DOHH2 (cell line): ENCODE measurements at regions not wholly inside any gene's neighbourhood (a gene's known extent, or its start where the extent isn't known, plus 50 kb on each side); places are given as distances from the start of the nearest gene placed in this dataset.

Source experiments
- H3F3A ChIP-seq: fragments of 200-600 bp; sonication (generic), shearing (Covaris generic); 2 replicates; pipeline ENCODE4 v1.6.0; 2016; ENCODE audit warnings: antibody characterized with exemption, mild to moderate bottlenecking; ENCODE audit not compliant: control insufficient read depth, insufficient read depth
- H3K27ac ChIP-seq: fragments of 200-600 bp; sonication (generic); 2 replicates; pipeline ENCODE4 v1.5.1; 2014; ENCODE audit warnings: low read depth, mild to moderate bottlenecking, low read length, moderate library complexity
- H3K27me3 ChIP-seq: fragments of 200-600 bp; sonication (generic); 2 replicates; pipeline ENCODE4 v1.6.1; 2014; ENCODE audit warnings: mild to moderate bottlenecking, low read length, mixed read lengths; ENCODE audit not compliant: control insufficient read depth
- H3K36me3 ChIP-seq: fragments of 200-600 bp; sonication (generic); 2 replicates; pipeline ENCODE4 v1.6.1; 2014; ENCODE audit warnings: mild to moderate bottlenecking, low read length, moderate library complexity, mixed read lengths; ENCODE audit not compliant: control insufficient read depth
- H3K4me1 ChIP-seq: fragments of 200-600 bp; sonication (generic); 2 replicates; pipeline ENCODE4 v1.6.1; 2014; ENCODE audit warnings: mild to moderate bottlenecking, low read length, mixed read lengths; ENCODE audit not compliant: control insufficient read depth
- H3K4me2 ChIP-seq: fragments of 200-600 bp; sonication (generic); 2 replicates; pipeline ENCODE4 v1.6.0; 2014; ENCODE audit warnings: mild to moderate bottlenecking, low read length, moderate library complexity
- H3K4me3 ChIP-seq: fragments of 200-600 bp; sonication (generic); 2 replicates; pipeline ENCODE4 v1.5.1; 2014; ENCODE audit warnings: mild to moderate bottlenecking, low read length, mixed read lengths
- H3K79me2 ChIP-seq: fragments of 200-600 bp; sonication (generic); 2 replicates; pipeline ENCODE4 v1.6.1; 2014; ENCODE audit warnings: mild to moderate bottlenecking, low read length, mixed read lengths; ENCODE audit not compliant: control insufficient read depth
- H3K9me2 ChIP-seq: fragments of 200-600 bp; sonication (generic); replicated peaks from 2 replicates; pipeline ENCODE4 v1.6.1; 2014; ENCODE audit warnings: mild to moderate bottlenecking, low read length, mixed read lengths; ENCODE audit not compliant: control insufficient read depth
- H3K9me3 ChIP-seq: fragments of 200-600 bp; sonication (generic); 2 replicates; pipeline ENCODE4 v1.6.1; 2014; ENCODE audit warnings: antibody characterized with exemption, low read length, mixed read lengths; ENCODE audit not compliant: control insufficient read depth, insufficient read depth
- H4K20me1 ChIP-seq: fragments of 200-600 bp; sonication (generic); 2 replicates; pipeline ENCODE4 v1.6.0; 2014; ENCODE audit warnings: low read depth, mild to moderate bottlenecking, antibody characterized with exemption, low read length, moderate library complexity; ENCODE audit not compliant: control insufficient read depth, insufficient read depth
- CTCF ChIP-seq: fragments of 200-600 bp; sonication (generic); IDR thresholded peaks from one replicate; pipeline ENCODE4 v1.5.1; 2014; ENCODE audit warnings: antibody characterized with exemption, mild to moderate bottlenecking, low read depth, low read length; ENCODE audit not compliant: poor library complexity, severe bottlenecking
- EZH2phosphoT487 ChIP-seq: fragments of 200-600 bp; sonication (generic); IDR thresholded peaks from 2 replicates; pipeline ENCODE4 v1.6.1; 2017; ENCODE audit warnings: borderline replicate concordance, mild to moderate bottlenecking, antibody characterized with exemption, low read length, moderate library complexity, mixed read lengths

DNA sequence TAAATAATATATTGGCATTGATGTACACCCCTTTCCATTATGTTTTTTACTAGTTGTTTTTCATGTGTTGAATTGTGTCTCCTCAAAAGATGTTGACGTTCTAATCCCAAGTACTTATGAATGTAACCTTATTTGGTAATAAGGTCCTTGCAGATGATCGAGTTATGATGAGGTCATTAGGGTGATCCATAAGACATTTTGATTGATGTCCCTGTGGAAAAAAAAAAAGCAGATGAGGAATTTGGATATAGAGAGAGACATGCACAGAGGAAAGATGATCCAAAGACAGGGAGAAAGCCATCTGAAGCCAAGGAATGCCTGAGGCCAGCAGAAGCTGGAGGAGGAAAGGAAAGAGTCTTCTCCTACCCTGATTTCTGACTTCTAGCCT, 632.7 kb downstream of the TLR4 start:
- no peaks in the 10 kb centered on the region for H4K20me1 ChIP-seq
- no peak overlapping the region for H3K4me3 ChIP-seq
- H3K9me3 ChIP-seq, result no peaks in the 10 kb centered on the region
- no peak for TF ChIP-seq CTCF
- no peak for TF ChIP-seq EZH2phosphoT487
- no peaks in the 10 kb centered on the region for H3F3A ChIP-seq
- no peaks in the 10 kb centered on the region for H3K4me1 ChIP-seq
- no peak overlapping the region for H3K4me2 ChIP-seq
- no peaks in the 10 kb centered on the region for H3K36me3 ChIP-seq
- H3K27ac ChIP-seq, result no peak overlapping the region
- no peaks in the 10 kb centered on the region for H3K79me2 ChIP-seq
- no peaks in the 10 kb centered on the region for H3K27me3 ChIP-seq
- no peaks in the 10 kb centered on the region for H3K9me2 ChIP-seq

DNA sequence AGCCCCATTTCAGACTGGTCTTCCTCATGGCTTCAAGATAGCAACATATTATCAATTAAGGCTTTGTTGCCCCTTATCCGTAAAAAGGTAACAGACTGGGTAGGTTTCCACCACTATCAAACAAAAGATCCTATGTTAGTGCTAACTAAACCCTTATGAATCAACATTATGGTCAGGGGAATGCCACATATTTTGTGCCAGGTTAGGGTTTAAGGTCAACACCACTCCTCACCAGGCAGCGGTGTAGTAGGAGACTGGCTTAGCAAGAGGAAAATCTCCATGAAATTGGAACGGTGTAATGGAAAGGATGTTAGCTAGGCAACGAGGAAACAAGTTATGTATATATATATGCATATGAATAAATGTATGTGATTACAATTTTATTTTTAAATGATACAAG, 655.8 kb downstream of the TLR4 start:
- Histone ChIP-seq H3K4me2 (no peak overlapping the region), H3K36me3 (no peaks in the 10 kb centered on the region), H4K20me1 (no peaks in the 10 kb centered on the region), H3K9me2 (no peaks in the 10 kb centered on the region), H3K79me2 (no peaks in the 10 kb centered on the region), H3K27me3 (no peaks in the 10 kb centered on the region), H3K4me1 (no peaks in the 10 kb centered on the region), H3F3A (no peaks in the 10 kb centered on the region), H3K27ac (no peak overlapping the region), H3K4me3 (no peak overlapping the region), H3K9me3 (peaks cover 13% of the 10 kb centered on the region; the same call in 1 of the 2 replicates)
- TF ChIP-seq EZH2phosphoT487, result no peak
- no peak for TF ChIP-seq CTCF

DNA sequence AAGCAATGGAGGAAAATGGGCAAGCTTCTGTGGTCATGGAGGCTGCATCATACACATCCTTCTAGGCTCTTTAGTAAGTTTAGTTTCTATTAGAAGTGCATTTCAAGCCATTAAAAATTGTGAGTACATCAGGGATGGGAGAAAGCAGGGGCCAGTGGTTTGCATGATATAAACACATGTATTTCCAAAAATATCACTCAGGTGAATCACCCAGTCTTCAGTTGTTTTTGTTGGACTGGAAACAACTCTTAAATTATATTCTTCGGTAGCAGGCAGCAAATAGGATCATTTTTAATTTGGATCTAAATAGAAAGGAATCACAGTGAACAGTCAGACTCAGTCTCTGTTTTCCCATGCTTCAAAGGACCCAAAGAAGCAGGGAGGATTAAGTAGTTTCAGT, 657.9 kb downstream of the TLR4 start:
- H3K4me3 ChIP-seq, result no peak overlapping the region
- H3F3A ChIP-seq, result no peaks in the 10 kb centered on the region
- no peaks in the 10 kb centered on the region for H4K20me1 ChIP-seq
- H3K4me1 ChIP-seq, result no peaks in the 10 kb centered on the region
- no peaks in the 10 kb centered on the region for H3K36me3 ChIP-seq
- H3K27me3 ChIP-seq, result no peaks in the 10 kb centered on the region
- no peaks in the 10 kb centered on the region for H3K9me2 ChIP-seq
- TF ChIP-seq CTCF (no peak), EZH2phosphoT487 (no peak)
- no peak overlapping the region for H3K4me2 ChIP-seq
- H3K27ac ChIP-seq, result no peak overlapping the region
- H3K9me3 ChIP-seq, result peaks cover 13% of the 10 kb centered on the region; the same call in 1 of the 2 replicates
- H3K79me2 ChIP-seq, result no peaks in the 10 kb centered on the region

GRCh38 chr9:118362596-118362995, 658.4 kb downstream of the TLR4 start:
- H3K4me1 ChIP-seq, result no peaks in the 10 kb centered on the region
- H3K27me3 ChIP-seq, result no peaks in the 10 kb centered on the region
- H3F3A ChIP-seq, result no peaks in the 10 kb centered on the region
- H3K9me2 ChIP-seq, result no peaks in the 10 kb centered on the region
- no peaks in the 10 kb centered on the region for H3K36me3 ChIP-seq
- peaks cover 13% of the 10 kb centered on the region; the same call in 1 of the 2 replicates for H3K9me3 ChIP-seq
- no peak overlapping the region for H3K4me2 ChIP-seq
- TF ChIP-seq EZH2phosphoT487 (no peak), CTCF (no peak)
- H3K4me3 ChIP-seq, result no peak overlapping the region
- no peak overlapping the region for H3K27ac ChIP-seq
- no peaks in the 10 kb centered on the region for H4K20me1 ChIP-seq
- no peaks in the 10 kb centered on the region for H3K79me2 ChIP-seq
